Spleen (tissue), 11 donors: ENCODE measurements at regions not wholly inside any gene's neighbourhood (a gene's known extent, or its start where the extent isn't known, plus 50 kb on each side); places are given as distances from the start of the nearest gene placed in this dataset.

Experiments
- DNase-seq: peaks from one replicate; pipeline ENCODE4 v3.0.0-alpha.2; 2020
- H3K27ac ChIP-seq, 8 donors: fragments of 200-600 bp; sonication (generic) in 7 of 8; 1 replicate in 4 of 8; 2 replicates in 4 of 8; pipeline versions ENCODE4 v1.5.0 to v1.8.0; 2016 to 2021; ENCODE audit warnings: inconsistent platforms in 4 of 8, mild to moderate bottlenecking in 4 of 8, moderate library complexity in 1 of 8
- H3K27me3 ChIP-seq, 7 donors: fragments of 200-600 bp; sonication (generic) in 6 of 7; replicated peaks in 1 of 7; 1 replicate in 4 of 7; 2 replicates in 3 of 7; pipeline versions ENCODE4 v1.5.0 to v1.8.0; 2016 to 2021; ENCODE audit warnings: inconsistent platforms in 3 of 7, mild to moderate bottlenecking in 1 of 7
- H3K36me3 ChIP-seq, 6 donors: fragments of 200-600 bp; sonication (generic) in 5 of 6; 1 replicate in 4 of 6; 2 replicates in 2 of 6; pipeline versions ENCODE4 v1.5.0 to v1.8.0; 2016 to 2021; ENCODE audit warnings: inconsistent platforms in 2 of 6
- H3K4me1 ChIP-seq, 6 donors: fragments of 200-600 bp; sonication (generic) in 5 of 6; 1 replicate in 3 of 6; 2 replicates in 3 of 6; pipeline versions ENCODE4 v1.5.0 to v1.8.0; 2016 to 2021; ENCODE audit warnings: inconsistent platforms in 3 of 6
- H3K4me3 ChIP-seq, 8 donors: fragments of 200-600 bp; sonication (generic) in 7 of 8; 1 replicate in 4 of 8; 2 replicates in 4 of 8; pipeline versions ENCODE4 v1.5.0 to v1.8.0; 2016 to 2021; ENCODE audit warnings: inconsistent platforms in 4 of 8, mild to moderate bottlenecking in 4 of 8, moderate library complexity in 2 of 8
- H3K9me3 ChIP-seq, 8 donors: fragments of 200-600 bp; sonication (generic) in 7 of 8; 1 replicate in 4 of 8; 2 replicates in 4 of 8; pipeline versions ENCODE4 v1.5.0 to v1.8.0; 2016 to 2021; ENCODE audit warnings: inconsistent platforms in 4 of 8
- POLR2A ChIP-seq, 3 donors: fragments of 450-650 bp; IDR thresholded peaks; one replicate each; pipeline ENCODE4 v1.5.1; 2017; ENCODE audit warnings: antibody characterized with exemption in 3 of 3, mild to moderate bottlenecking in 1 of 3
- POLR2AphosphoS5 ChIP-seq, 3 donors: sonication (generic); formaldehyde crosslinking; IDR thresholded peaks; one replicate each; pipeline ENCODE4 v1.5.1; 2017; ENCODE audit warnings: antibody characterized with exemption in 3 of 3
- WGBS, 5 donors: extraction: QIAGEN DNeasy Blood & Tissue Kit in 3 of 5; methylation state at CpG; one replicate each; pipeline versions ENCODE4 v1.1.5 to v1.1.7; 2013 to 2018; 5-methylcytosine and 5-hydroxymethylcytosine counted together
- intact Hi-C: fragments of 100-400 bp; cut with DNase I; formaldehyde crosslinking; loops from one replicate; pipeline ENCODE4 v1.15.0; 2023; ENCODE audit warnings: low total_unique reads
- TF ChIP-seq, protein P1 (sequence below), 11 experiments: fragments of 200-600 bp in 7 of 11; fragments of 450-650 bp in 4 of 11; sonication (generic) in 4 of 11; IDR thresholded peaks in 8 of 11; conservative IDR thresholded peaks in 3 of 11; 1 replicate in 7 of 11; 2 replicates in 4 of 11; pipeline versions ENCODE4 v1.4.0 to v1.8.0; 2016 to 2021; ENCODE audit warnings: antibody characterized with exemption in 11 of 11, inconsistent platforms in 4 of 11, mild to moderate bottlenecking in 1 of 11
- donor health status: healthy with polysubstance abuse.
- donor health status: DM: no; HTN: no; CAD: no; lungs with moderate emphysema.
- donor health status: DM: no; HTN: no; CAD: no.
- donor health status: Bipolar disorder and iron deficiency.
- donor health status: healthy.
- donor health status: DM: no; HTN: no; CAD: no.
- donor health status: DM: yes; HTN: yes; CAD: no.

DNA sequence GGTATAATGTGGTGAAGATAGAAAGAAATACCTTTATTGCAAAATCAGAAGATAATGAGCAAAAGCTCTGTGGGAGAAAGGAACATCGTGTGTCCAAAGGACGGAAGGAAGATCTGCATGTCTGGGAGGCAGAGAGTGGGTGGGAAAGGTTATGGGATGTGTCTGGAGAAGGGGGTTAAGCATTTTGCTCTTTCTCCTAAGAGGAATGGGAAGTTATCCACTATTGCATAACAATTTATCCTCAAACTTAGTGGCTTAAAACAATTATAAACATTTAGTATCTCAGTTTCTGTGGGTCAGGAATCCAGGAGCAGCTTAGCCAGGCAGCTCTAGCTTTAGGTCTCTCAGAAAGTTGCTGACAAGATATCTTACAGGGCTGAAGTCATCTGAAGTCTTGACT is 229.1 kb upstream of the CITED2 start:
- TF ChIP-seq POLR2A (IDR thresholded peaks at IDR 0.05) (no peak), POLR2AphosphoS5 (IDR thresholded peaks at IDR 0.05) (peak in 2 of 3 donors; percentile 17 to 68)
- TF ChIP-seq, protein P1, sequence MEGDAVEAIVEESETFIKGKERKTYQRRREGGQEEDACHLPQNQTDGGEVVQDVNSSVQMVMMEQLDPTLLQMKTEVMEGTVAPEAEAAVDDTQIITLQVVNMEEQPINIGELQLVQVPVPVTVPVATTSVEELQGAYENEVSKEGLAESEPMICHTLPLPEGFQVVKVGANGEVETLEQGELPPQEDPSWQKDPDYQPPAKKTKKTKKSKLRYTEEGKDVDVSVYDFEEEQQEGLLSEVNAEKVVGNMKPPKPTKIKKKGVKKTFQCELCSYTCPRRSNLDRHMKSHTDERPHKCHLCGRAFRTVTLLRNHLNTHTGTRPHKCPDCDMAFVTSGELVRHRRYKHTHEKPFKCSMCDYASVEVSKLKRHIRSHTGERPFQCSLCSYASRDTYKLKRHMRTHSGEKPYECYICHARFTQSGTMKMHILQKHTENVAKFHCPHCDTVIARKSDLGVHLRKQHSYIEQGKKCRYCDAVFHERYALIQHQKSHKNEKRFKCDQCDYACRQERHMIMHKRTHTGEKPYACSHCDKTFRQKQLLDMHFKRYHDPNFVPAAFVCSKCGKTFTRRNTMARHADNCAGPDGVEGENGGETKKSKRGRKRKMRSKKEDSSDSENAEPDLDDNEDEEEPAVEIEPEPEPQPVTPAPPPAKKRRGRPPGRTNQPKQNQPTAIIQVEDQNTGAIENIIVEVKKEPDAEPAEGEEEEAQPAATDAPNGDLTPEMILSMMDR (IDR thresholded peaks at IDR 0.05 in 8 of 11, conservative IDR thresholded peaks at IDR 0.05 in 3 of 11), result no peak
- no peaks in the 10 kb centered on the region for H3K36me3 ChIP-seq
- H3K9me3 ChIP-seq, result no peaks in the 10 kb centered on the region
- peaks cover 0 to 8% (median 0%) of the 10 kb centered on the region in 7 donors for H3K27me3 ChIP-seq
- H3K4me3 ChIP-seq, result no peak overlapping the region
- no peak for DNase-seq
- WGBS, 5 donors, result 64 to 81% (median 73%) methylated on average over 2 of the region's 2 CpGs
- H3K27ac ChIP-seq, result peak overlapping the region in 7 of 8 donors; percentile 31 to 63 (median 50)
- intact Hi-C loops, result no loop called here
- H3K4me1 ChIP-seq, result peaks cover 0 to 5% (median 2%) of the 10 kb centered on the region in 6 donors

DNA sequence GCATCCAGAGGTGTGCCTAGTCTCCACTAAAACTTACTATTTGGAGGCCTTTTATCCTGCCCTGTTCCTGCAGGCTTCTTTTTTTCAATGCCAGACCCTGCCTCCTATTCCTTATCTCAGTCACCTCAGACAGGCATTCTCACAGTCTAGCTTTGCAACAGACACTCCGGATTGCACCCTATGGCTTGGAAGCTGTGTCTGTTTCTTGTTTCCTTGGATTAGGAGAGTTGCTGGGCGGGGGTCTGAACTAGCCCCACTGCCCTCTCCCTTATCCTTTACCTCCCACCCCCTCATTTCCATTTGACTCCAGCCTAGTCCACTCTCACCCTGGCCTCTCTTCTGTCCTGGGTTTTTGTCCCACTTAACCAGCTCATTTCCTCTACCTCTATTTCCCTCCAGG is 228.1 kb upstream of the CITED2 start:
- Histone ChIP-seq H3K36me3 (no peaks in the 10 kb centered on the region), H3K27ac (peak overlapping the region in 3 of 8 donors; percentile 37 to 63 (median 40)), H3K27me3 (peaks cover 0 to 8% (median 0%) of the 10 kb centered on the region in 7 donors), H3K9me3 (no peaks in the 10 kb centered on the region), H3K4me1 (peaks cover 0 to 9% (median 6%) of the 10 kb centered on the region in 6 donors), H3K4me3 (no peak overlapping the region)
- TF ChIP-seq POLR2AphosphoS5 (IDR thresholded peaks at IDR 0.05) (no peak), POLR2A (IDR thresholded peaks at IDR 0.05) (no peak)
- TF ChIP-seq, protein P1 (IDR thresholded peaks at IDR 0.05 in 8 of 11, conservative IDR thresholded peaks at IDR 0.05 in 3 of 11), result no peak
- intact Hi-C loops, result no loop called here
- DNase-seq, result no peak
- 89 to 98% (median 96%) methylated on average over 2 of the region's 2 CpGs for WGBS, 5 donors

DNA sequence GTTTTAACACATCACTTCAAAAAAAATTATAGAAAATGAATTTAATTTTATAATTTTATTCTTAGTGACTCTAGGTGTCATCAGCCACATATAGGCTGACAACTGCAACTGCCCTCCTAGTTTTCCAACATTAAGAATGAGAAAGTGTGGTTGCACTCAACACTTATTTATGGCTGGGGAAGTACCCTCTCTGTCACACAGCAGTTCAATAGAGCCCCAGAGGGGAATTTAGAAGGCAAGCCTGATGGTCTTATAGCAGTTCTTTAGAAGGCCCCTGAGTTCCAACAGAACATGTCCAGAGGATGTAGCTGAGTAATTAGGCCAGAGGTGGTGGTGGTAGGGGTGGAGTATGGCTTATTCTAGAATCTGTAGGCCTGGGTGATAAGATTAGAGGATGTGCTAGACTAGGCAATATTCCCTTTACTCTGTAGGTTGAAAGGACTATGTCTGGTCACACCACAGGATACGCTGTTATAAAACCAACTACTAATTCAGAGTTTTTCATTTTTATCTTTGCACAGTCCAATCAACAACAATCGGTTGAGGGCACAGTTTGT is 226.5 kb upstream of the CITED2 start:
- no peaks in the 10 kb centered on the region for H3K9me3 ChIP-seq
- peak overlapping the region in 1 of 8 donors; percentile 14 for H3K27ac ChIP-seq
- intact Hi-C loops, result no loop called here
- no peak overlapping the region for H3K4me3 ChIP-seq
- TF ChIP-seq POLR2A (IDR thresholded peaks at IDR 0.05), result no peak
- no peak for TF ChIP-seq POLR2AphosphoS5 (IDR thresholded peaks at IDR 0.05)
- TF ChIP-seq, protein P1 (IDR thresholded peaks at IDR 0.05 in 8 of 11, conservative IDR thresholded peaks at IDR 0.05 in 3 of 11), result no peak
- peaks cover 0 to 16% (median 6%) of the 10 kb centered on the region in 6 donors for H3K4me1 ChIP-seq
- H3K36me3 ChIP-seq, result no peaks in the 10 kb centered on the region
- WGBS, 5 donors, result 71 to 85% (median 76%) methylated on average over 2 of the region's 2 CpGs
- DNase-seq, result no peak
- H3K27me3 ChIP-seq, result peaks cover 0 to 8% (median 0%) of the 10 kb centered on the region in 7 donors

DNA sequence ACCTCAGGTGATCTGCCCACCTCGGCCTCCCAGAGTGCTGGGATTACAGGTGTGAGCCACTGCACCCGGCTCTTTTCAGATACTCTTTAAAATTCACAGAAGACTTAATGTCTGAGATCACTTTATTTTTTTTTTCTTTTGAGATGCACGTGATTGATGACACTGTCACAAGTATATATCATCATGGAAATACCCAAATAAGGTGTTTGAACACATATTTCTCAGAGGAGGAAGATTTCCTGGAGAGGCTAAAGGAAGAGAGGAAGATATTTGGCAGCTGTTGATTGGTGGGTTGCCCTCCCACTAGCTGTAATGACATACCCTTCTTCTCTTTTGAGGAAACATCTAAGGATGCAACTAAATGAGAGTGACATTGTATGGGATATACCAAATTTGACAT is 225.9 kb upstream of the CITED2 start:
- intact Hi-C loops, result no loop called here
- Histone ChIP-seq H3K36me3 (no peaks in the 10 kb centered on the region), H3K27me3 (peaks cover 0 to 8% (median 0%) of the 10 kb centered on the region in 7 donors), H3K27ac (peak overlapping the region in 1 of 8 donors; percentile 14), H3K9me3 (no peaks in the 10 kb centered on the region), H3K4me1 (peaks cover 0 to 16% (median 6%) of the 10 kb centered on the region in 6 donors), H3K4me3 (no peak overlapping the region)
- TF ChIP-seq POLR2A (IDR thresholded peaks at IDR 0.05) (no peak), POLR2AphosphoS5 (IDR thresholded peaks at IDR 0.05) (no peak)
- TF ChIP-seq, protein P1 (IDR thresholded peaks at IDR 0.05 in 8 of 11, conservative IDR thresholded peaks at IDR 0.05 in 3 of 11), result no peak
- WGBS, 5 donors, result 75 to 88% (median 79%) methylated on average over 3 of the region's 3 CpGs
- no peak for DNase-seq
